Endothelial cell of umbilical vein (primary cell): ENCODE measurements at regions not wholly inside any gene's neighbourhood (a gene's known extent, or its start where the extent isn't known, plus 50 kb on each side); places are given as distances from the start of the nearest gene placed in this dataset.

Source experiments
- BruUV-seq: library from RNA; stranded (reverse); fragments of 400-500 nt; replicated peaks from 2 replicates; lab custom pipeline; 2021; lab: Mats Ljungman, UMichigan
- CTCF ChIA-PET: fragments of 300-600, 350-600 bp; sonication (Branson Sonifier 250); formaldehyde crosslinking; loops from one replicate; lab custom pipeline; 2021; ENCODE audit warnings: antibody characterized with exemption, inconsistent platforms; lab: Charles Lee
- POLR2A ChIA-PET: fragments of 300-600, 350-600 bp; sonication (Branson Sonifier 250); formaldehyde crosslinking; loops from one replicate; lab custom pipeline; 2021; ENCODE audit warnings: antibody characterized with exemption, inconsistent platforms; lab: Charles Lee
- DNase-seq: peaks from one replicate; pipeline ENCODE4 v3.0.0-alpha.2; 2011; ENCODE audit warnings: low read depth, low spot score
- FAIRE-seq: peaks from 2 replicates; lab custom pipeline; 2011; peaks lifted over from hg19 to GRCh38; lab: Jason Lieb, UNC
- H2AFZ ChIP-seq: 2 replicates; pipeline ENCODE4 v1.6.0; 2012; ENCODE audit warnings: low read depth, low read length, control low read depth, inconsistent platforms
- H3K27ac ChIP-seq: 2 replicates; pipeline ENCODE4 v1.5.1; 2011; ENCODE audit warnings: low read depth, mild to moderate bottlenecking, control low read depth, low read length, moderate library complexity; ENCODE audit not compliant: insufficient read depth
- H3K27me3 ChIP-seq, 2 experiments: 2 replicates each; pipeline versions ENCODE4 v1.6.0 to v1.6.1; 2011; ENCODE audit warnings: low read length in 2 of 2, mixed read lengths in 1 of 2; ENCODE audit not compliant: control insufficient read depth in 2 of 2, insufficient read depth in 2 of 2
- H3K36me3 ChIP-seq, 2 experiments: 2 replicates in 1 of 2; 3 replicates in 1 of 2; pipeline ENCODE4 v1.5.1; 2011; ENCODE audit warnings: low read length in 2 of 2, mild to moderate bottlenecking in 1 of 2, moderate library complexity in 1 of 2; ENCODE audit not compliant: control insufficient read depth in 2 of 2, insufficient read depth in 2 of 2; ENCODE audit errors: extremely low read depth in 1 of 2
- H3K4me1 ChIP-seq: 3 replicates; pipeline ENCODE4 v1.5.1; 2011; ENCODE audit warnings: mild to moderate bottlenecking, low read length; ENCODE audit not compliant: control insufficient read depth, insufficient read depth; ENCODE audit errors: extremely low read depth
- H3K4me2 ChIP-seq: 2 replicates; pipeline ENCODE4 v1.6.1; 2011; ENCODE audit warnings: low read length, control low read depth, mixed read lengths; ENCODE audit not compliant: insufficient read depth
- H3K4me3 ChIP-seq, 3 experiments: fragments of 200-600 bp in 1 of 3; sonication (generic), shearing (Covaris generic) in 1 of 3; replicated peaks in 1 of 3; 2 replicates each; pipeline ENCODE4 v1.5.1; 2011 to 2016; ENCODE audit warnings: control low read depth in 3 of 3, low read length in 3 of 3, mild to moderate bottlenecking in 2 of 3, inconsistent platforms in 1 of 3, low read depth in 1 of 3, moderate library complexity in 1 of 3; ENCODE audit not compliant: insufficient read depth in 1 of 3
- H3K79me2 ChIP-seq: 2 replicates; pipeline ENCODE4 v1.6.0; 2012; ENCODE audit warnings: low read length, inconsistent platforms; ENCODE audit not compliant: control insufficient read depth, insufficient read depth
- H3K9ac ChIP-seq: replicated peaks from 2 replicates; pipeline ENCODE3; 2011; ENCODE audit warnings: low read length, control low read depth; ENCODE audit not compliant: insufficient read depth; ENCODE audit errors: extremely low read depth
- H3K9me1 ChIP-seq: replicated peaks from 3 replicates; pipeline ENCODE4 v1.6.0; 2011; ENCODE audit warnings: mild to moderate bottlenecking, low read length; ENCODE audit not compliant: control insufficient read depth, insufficient read depth; ENCODE audit errors: extremely low read depth
- H3K9me3 ChIP-seq: replicated peaks from 2 replicates; pipeline ENCODE4 v1.5.1; 2012; ENCODE audit warnings: low read length, inconsistent platforms; ENCODE audit not compliant: control insufficient read depth, insufficient read depth
- H4K20me1 ChIP-seq: replicated peaks from 2 replicates; pipeline ENCODE3; 2011; ENCODE audit warnings: mild to moderate bottlenecking, low read length; ENCODE audit not compliant: control insufficient read depth, insufficient read depth; ENCODE audit errors: extremely low read depth
- CTCF ChIP-seq, 2 donors: IDR thresholded peaks; 1 replicate in 1 of 2; 2 replicates in 1 of 2; pipeline ENCODE4 v1.5.1; 2011; ENCODE audit warnings: low read length in 2 of 2, mild to moderate bottlenecking in 2 of 2, moderate library complexity in 2 of 2, control low read depth in 1 of 2, inconsistent platforms in 1 of 2, low read depth in 1 of 2; ENCODE audit not compliant: insufficient read depth in 1 of 2; ENCODE audit errors: extremely low read depth in 1 of 2
- EZH2 ChIP-seq: IDR thresholded peaks from 2 replicates; pipeline ENCODE4 v1.6.1; 2012; ENCODE audit warnings: borderline replicate concordance, low read depth, mild to moderate bottlenecking, moderate library complexity, low read length, inconsistent platforms; ENCODE audit not compliant: severe bottlenecking
- FOS ChIP-seq: IDR thresholded peaks from 2 replicates; pipeline ENCODE4 v1.6.1; 2011; ENCODE audit warnings: mild to moderate bottlenecking, low read length, moderate library complexity, borderline replicate concordance; ENCODE audit not compliant: insufficient read depth
- GATA2 ChIP-seq: IDR thresholded peaks from 2 replicates; pipeline ENCODE4 v1.7.0; 2011; ENCODE audit warnings: low read depth, mild to moderate bottlenecking, moderate library complexity, mixed read lengths, low read length; ENCODE audit not compliant: insufficient read length, insufficient read depth
- JUN ChIP-seq: IDR thresholded peaks from 2 replicates; pipeline ENCODE4 v1.6.1; 2011; ENCODE audit warnings: borderline replicate concordance, low read depth; ENCODE audit not compliant: insufficient read length, insufficient read depth
- MYC ChIP-seq: IDR thresholded peaks from one replicate; pipeline ENCODE4 v1.6.1; 2011; ENCODE audit warnings: mild to moderate bottlenecking, low read depth, low read length
- POLR2A ChIP-seq: IDR thresholded peaks from 2 replicates; pipeline ENCODE4 v1.6.1; 2012; ENCODE audit warnings: low read depth, mild to moderate bottlenecking, control low read depth, low read length
- POLR2AphosphoS5 ChIP-seq: IDR thresholded peaks from 2 replicates; pipeline ENCODE4 v1.6.1; 2012; ENCODE audit warnings: low read depth, mild to moderate bottlenecking, control low read depth, low read length, moderate library complexity; ENCODE audit not compliant: insufficient read depth
- dilution Hi-C: fragments of 300-500 bp; cut with MboI; formaldehyde crosslinking; loops from one replicate; pipeline ENCODE4 v1.15.0; 2019; ENCODE audit warnings: low sequenced_read_pairs; ENCODE audit not compliant: extremely low pct_ligation_motif_present
- intact Hi-C: fragments of 100-400 bp; cut with micrococcal nuclease; formaldehyde crosslinking; loops from one replicate; pipeline ENCODE4 v1.10.0; 2022
- TF ChIP-seq, protein P1 (sequence below): IDR thresholded peaks from 2 replicates; pipeline ENCODE4 v1.6.1; 2011; ENCODE audit not compliant: insufficient read depth, insufficient read length

- no peak for DNase-seq
- no TSS peak for BruUV-seq
- Histone ChIP-seq H3K9me1 (no peaks in the 10 kb centered on the region), H3K4me3 (no peak overlapping the region), H3K9ac (no peak overlapping the region), H3K9me3 (no peaks in the 10 kb centered on the region), H3K27ac (no peak overlapping the region), H3K4me1 (no peaks in the 10 kb centered on the region), H3K79me2 (no peaks in the 10 kb centered on the region), H2AFZ (no peak overlapping the region), H4K20me1 (no peaks in the 10 kb centered on the region), H3K27me3 (peaks cover 2% of the 10 kb centered on the region in 2 experiments), H3K4me2 (no peak overlapping the region), H3K36me3 (no peaks in the 10 kb centered on the region)
- ChIA-PET POLR2A (no interaction called here), CTCF (interaction anchor here (1.0 kb wide), 1 partner anchor 19 kb away, joined by 3 read pairs; no protein-coding TSS in a partner anchor)
- dilution Hi-C loops (no loop called here), intact Hi-C loops (no loop called here)
- no peak for FAIRE-seq
- TF ChIP-seq CTCF (IDR thresholded peaks at IDR 0.05; ENCODE audit: extremely low read depth in 1 of 2, insufficient read depth in 1 of 2, low read depth in 1 of 2, low read length in 2 of 2) (no peak), GATA2 (no peak)
Measured at GRCh38 chr5:82669720-82670119, 391.6 kb upstream of the RPS23 start.

- no peak overlapping the region for H3K9ac ChIP-seq
- H3K36me3 ChIP-seq = no peaks in the 10 kb centered on the region
- H2AFZ ChIP-seq = no peak overlapping the region
- no peaks in the 10 kb centered on the region for H3K9me3 ChIP-seq
- H3K4me2 ChIP-seq = no peak overlapping the region
- no peaks in the 10 kb centered on the region for H3K9me1 ChIP-seq
- intact Hi-C loops (no loop called here), dilution Hi-C loops (no loop called here)
- no peak overlapping the region for H3K4me3 ChIP-seq
- no peak overlapping the region for H3K27ac ChIP-seq
- FAIRE-seq (no peak), DNase-seq (no peak)
- H4K20me1 ChIP-seq = no peaks in the 10 kb centered on the region
- POLR2A ChIA-PET = no interaction called here
- TF ChIP-seq FOS = no peak
- no peak for TF ChIP-seq POLR2AphosphoS5
- no peak for TF ChIP-seq GATA2
- TF ChIP-seq, protein P1, sequence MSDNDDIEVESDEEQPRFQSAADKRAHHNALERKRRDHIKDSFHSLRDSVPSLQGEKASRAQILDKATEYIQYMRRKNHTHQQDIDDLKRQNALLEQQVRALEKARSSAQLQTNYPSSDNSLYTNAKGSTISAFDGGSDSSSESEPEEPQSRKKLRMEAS = no peak
- no peak for TF ChIP-seq JUN
- TF ChIP-seq CTCF (IDR thresholded peaks at IDR 0.05; ENCODE audit: extremely low read depth in 1 of 2, insufficient read depth in 1 of 2, low read depth in 1 of 2, low read length in 2 of 2) = no peak
- no peak for TF ChIP-seq EZH2
- TF ChIP-seq MYC = no peak
- TF ChIP-seq POLR2A = no peak
- CTCF ChIA-PET = no interaction called here
- H3K4me1 ChIP-seq = no peaks in the 10 kb centered on the region
- H3K27me3 ChIP-seq = peaks cover 0 to 2% of the 10 kb centered on the region in 2 experiments
- H3K79me2 ChIP-seq = no peaks in the 10 kb centered on the region
- no TSS peak for BruUV-seq
Measured at GRCh38 chr5:82666312-82666711, 388.2 kb upstream of the RPS23 start.
